Smooth muscle cell (in vitro differentiated cells): ENCODE measurements at regions not wholly inside any gene's neighbourhood (a gene's known extent, or its start where the extent isn't known, plus 50 kb on each side); places are given as distances from the start of the nearest gene placed in this dataset.

Source experiments
- DNase-seq: peaks from one replicate; lab custom pipeline; 2025; ENCODE audit not compliant: unreplicated experiment; lab: John Stamatoyannopoulos, UW
- H2AFZ ChIP-seq: fragments of 200-600 bp; sonication (generic); 2 replicates; pipeline ENCODE4 v1.6.0; 2016; ENCODE audit warnings: antibody characterized with exemption, low read depth, mild to moderate bottlenecking
- H3F3A ChIP-seq: fragments of 200-600 bp; sonication (generic); 2 replicates; pipeline ENCODE4 v1.6.0; 2017; ENCODE audit warnings: antibody characterized with exemption, low read depth
- H3K27ac ChIP-seq: fragments of 200-600 bp; sonication (generic); 2 replicates; pipeline ENCODE4 v1.5.1; 2016; ENCODE audit warnings: low read depth, mild to moderate bottlenecking
- H3K27me3 ChIP-seq: fragments of 200-600 bp; sonication (generic); 2 replicates; pipeline ENCODE4 v1.6.1; 2016; ENCODE audit warnings: low read depth, mild to moderate bottlenecking
- H3K36me3 ChIP-seq: fragments of 200-600 bp; sonication (generic); 2 replicates; pipeline ENCODE4 v1.5.1; 2016; ENCODE audit warnings: low read depth
- H3K4me1 ChIP-seq: fragments of 200-600 bp; sonication (generic); 2 replicates; pipeline ENCODE4 v1.5.1; 2016; ENCODE audit warnings: low read depth
- H3K4me2 ChIP-seq: fragments of 200-600 bp; sonication (generic); 2 replicates; pipeline ENCODE4 v1.6.0; 2016; ENCODE audit warnings: mild to moderate bottlenecking
- H3K4me3 ChIP-seq: fragments of 200-600 bp; sonication (generic); 2 replicates; pipeline ENCODE4 v1.5.1; 2016; ENCODE audit warnings: mild to moderate bottlenecking
- H3K79me2 ChIP-seq: fragments of 200-600 bp; sonication (generic); 2 replicates; pipeline ENCODE4 v1.6.0; 2016; ENCODE audit warnings: low read depth, mild to moderate bottlenecking
- H3K9ac ChIP-seq: fragments of 200-600 bp; sonication (generic); 2 replicates; pipeline ENCODE4 v1.6.0; 2016; ENCODE audit warnings: low read depth
- H3K9me3 ChIP-seq: fragments of 200-600 bp; sonication (generic); replicated peaks from 2 replicates; pipeline ENCODE4 v1.5.1; 2016; ENCODE audit warnings: low read depth
- H4K20me1 ChIP-seq: fragments of 200-600 bp; sonication (generic); 2 replicates; pipeline ENCODE4 v1.6.0; 2016; ENCODE audit warnings: low read depth
- WGBS: methylation state at CpG from one replicate; pipeline ENCODE4 v1.1.7; 2016; ENCODE audit warnings: low lambda C conversion rate; 5-methylcytosine and 5-hydroxymethylcytosine counted together
- TF ChIP-seq, protein P1 (sequence below): fragments of 200-600 bp; sonication (generic); IDR thresholded peaks from 2 replicates; pipeline ENCODE4 v1.5.1; 2017; ENCODE audit warnings: borderline replicate concordance, mild to moderate bottlenecking, antibody characterized with exemption; ENCODE audit not compliant: insufficient read depth, poor library complexity, severe bottlenecking

DNA sequence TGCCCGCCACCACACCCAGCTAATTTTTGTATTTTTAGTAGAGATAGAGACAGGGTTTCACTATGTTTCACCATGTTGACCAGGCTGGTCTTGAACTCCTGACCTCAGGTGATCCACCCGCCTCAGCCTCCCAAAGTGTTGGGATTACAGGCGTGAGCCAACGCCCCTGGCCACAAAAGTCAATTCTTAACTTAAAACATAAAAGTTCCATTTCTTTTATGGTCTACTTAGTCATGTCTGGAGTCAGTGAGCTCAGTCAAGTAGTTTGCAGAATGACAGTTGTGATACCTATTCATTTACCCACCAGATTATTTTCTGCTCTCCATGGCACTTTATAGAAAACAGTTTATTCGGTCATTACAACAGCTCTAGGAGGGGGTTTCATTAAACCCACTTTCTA, 103.1 kb upstream of the ESR1 start:
- TF ChIP-seq, protein P1, sequence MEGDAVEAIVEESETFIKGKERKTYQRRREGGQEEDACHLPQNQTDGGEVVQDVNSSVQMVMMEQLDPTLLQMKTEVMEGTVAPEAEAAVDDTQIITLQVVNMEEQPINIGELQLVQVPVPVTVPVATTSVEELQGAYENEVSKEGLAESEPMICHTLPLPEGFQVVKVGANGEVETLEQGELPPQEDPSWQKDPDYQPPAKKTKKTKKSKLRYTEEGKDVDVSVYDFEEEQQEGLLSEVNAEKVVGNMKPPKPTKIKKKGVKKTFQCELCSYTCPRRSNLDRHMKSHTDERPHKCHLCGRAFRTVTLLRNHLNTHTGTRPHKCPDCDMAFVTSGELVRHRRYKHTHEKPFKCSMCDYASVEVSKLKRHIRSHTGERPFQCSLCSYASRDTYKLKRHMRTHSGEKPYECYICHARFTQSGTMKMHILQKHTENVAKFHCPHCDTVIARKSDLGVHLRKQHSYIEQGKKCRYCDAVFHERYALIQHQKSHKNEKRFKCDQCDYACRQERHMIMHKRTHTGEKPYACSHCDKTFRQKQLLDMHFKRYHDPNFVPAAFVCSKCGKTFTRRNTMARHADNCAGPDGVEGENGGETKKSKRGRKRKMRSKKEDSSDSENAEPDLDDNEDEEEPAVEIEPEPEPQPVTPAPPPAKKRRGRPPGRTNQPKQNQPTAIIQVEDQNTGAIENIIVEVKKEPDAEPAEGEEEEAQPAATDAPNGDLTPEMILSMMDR, result no peak
- no peaks in the 10 kb centered on the region for H3K4me1 ChIP-seq
- no peak overlapping the region for H2AFZ ChIP-seq
- no peak overlapping the region for H3K4me2 ChIP-seq
- no peaks in the 10 kb centered on the region for H3F3A ChIP-seq
- no peaks in the 10 kb centered on the region for H3K27me3 ChIP-seq
- no peak overlapping the region for H3K27ac ChIP-seq
- H3K36me3 ChIP-seq, result no peaks in the 10 kb centered on the region
- no peak for DNase-seq
- H3K4me3 ChIP-seq, result no peak overlapping the region
- H3K79me2 ChIP-seq, result no peaks in the 10 kb centered on the region
- H3K9ac ChIP-seq, result no peak overlapping the region
- WGBS, result 94% methylated on average over 5 of the region's 5 CpGs
- no peaks in the 10 kb centered on the region for H3K9me3 ChIP-seq
- no peaks in the 10 kb centered on the region for H4K20me1 ChIP-seq

DNA sequence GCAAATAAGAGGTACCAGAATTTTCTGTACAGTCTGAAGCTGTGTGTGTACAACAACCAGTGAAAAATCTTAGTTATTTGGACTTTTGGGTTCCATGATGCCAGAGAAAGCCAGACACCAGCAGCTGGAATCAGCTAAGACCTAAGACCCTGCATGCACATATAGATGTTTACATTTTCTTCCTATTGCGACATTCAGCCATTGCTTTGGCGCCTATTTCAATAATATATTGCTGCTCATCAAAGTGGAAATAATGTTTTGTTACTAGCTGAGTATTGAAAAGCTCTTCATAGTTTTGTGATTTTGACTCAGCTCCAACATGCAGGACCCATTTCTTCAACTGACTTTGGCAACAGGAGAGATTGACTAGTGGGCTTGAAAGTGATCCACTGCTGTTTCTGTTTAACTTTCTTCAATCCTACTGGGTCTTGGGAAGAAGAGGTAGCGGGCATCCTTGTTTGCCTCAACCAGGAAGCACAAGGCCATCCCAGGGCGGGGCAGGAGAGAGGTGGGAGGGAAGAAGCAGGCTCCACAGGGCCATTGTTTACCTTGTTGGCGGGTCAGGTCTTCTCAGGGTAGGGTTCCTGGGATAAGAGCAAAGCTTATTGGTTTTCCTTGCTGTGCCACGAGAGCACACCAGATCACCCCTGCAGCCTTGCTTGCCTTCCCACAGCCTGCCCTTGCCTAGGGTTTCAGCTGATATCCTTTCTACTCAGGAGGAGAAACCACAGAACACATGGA, 101.3 kb upstream of the ESR1 start:
- TF ChIP-seq, protein P1, result no peak
- no peaks in the 10 kb centered on the region for H3K27me3 ChIP-seq
- 82% methylated on average over 6 of the region's 6 CpGs for WGBS
- H3K9ac ChIP-seq, result no peak overlapping the region
- H4K20me1 ChIP-seq, result no peaks in the 10 kb centered on the region
- no peak overlapping the region for H2AFZ ChIP-seq
- no peak overlapping the region for H3K4me3 ChIP-seq
- H3F3A ChIP-seq, result no peaks in the 10 kb centered on the region
- H3K27ac ChIP-seq, result no peak overlapping the region
- no peak for DNase-seq
- H3K4me1 ChIP-seq, result no peaks in the 10 kb centered on the region
- H3K36me3 ChIP-seq, result no peaks in the 10 kb centered on the region
- H3K9me3 ChIP-seq, result no peaks in the 10 kb centered on the region
- H3K4me2 ChIP-seq, result no peak overlapping the region
- no peaks in the 10 kb centered on the region for H3K79me2 ChIP-seq

DNA sequence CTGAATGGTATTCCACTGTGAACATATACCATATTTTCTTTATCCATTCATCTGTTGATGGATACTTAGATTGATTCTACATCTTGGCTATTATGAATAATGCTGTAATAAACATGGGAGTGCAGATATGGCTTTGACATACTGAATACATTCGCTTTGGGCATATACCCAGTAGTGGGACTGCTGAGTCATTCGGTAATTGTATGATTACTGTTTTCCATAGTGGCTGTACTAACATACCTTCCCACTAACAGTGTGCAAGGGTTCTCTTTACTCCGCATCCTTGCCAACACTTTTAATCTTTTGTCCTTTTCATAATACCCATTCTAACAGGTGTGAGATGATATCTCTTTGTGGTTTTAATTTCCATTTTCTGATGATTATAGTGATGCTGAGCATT, 98.2 kb upstream of the ESR1 start:
- Histone ChIP-seq H3K79me2 (no peaks in the 10 kb centered on the region), H3K36me3 (no peaks in the 10 kb centered on the region), H3K27me3 (no peaks in the 10 kb centered on the region), H3K4me1 (no peaks in the 10 kb centered on the region), H3K4me3 (no peak overlapping the region), H3K4me2 (no peak overlapping the region), H3K9ac (no peak overlapping the region), H3K27ac (no peak overlapping the region), H3F3A (no peaks in the 10 kb centered on the region), H2AFZ (no peak overlapping the region), H4K20me1 (no peaks in the 10 kb centered on the region), H3K9me3 (no peaks in the 10 kb centered on the region)
- no peak for DNase-seq
- TF ChIP-seq, protein P1, result no peak
- WGBS, result 93% methylated on average over 3 of the region's 3 CpGs

- Histone ChIP-seq H3K27me3 (no peaks in the 10 kb centered on the region), H3K27ac (no peak overlapping the region), H3K4me1 (no peaks in the 10 kb centered on the region), H2AFZ (no peak overlapping the region), H3F3A (no peaks in the 10 kb centered on the region), H3K79me2 (no peaks in the 10 kb centered on the region), H3K9ac (no peak overlapping the region), H3K36me3 (no peaks in the 10 kb centered on the region), H4K20me1 (no peaks in the 10 kb centered on the region), H3K9me3 (no peaks in the 10 kb centered on the region), H3K4me3 (no peak overlapping the region), H3K4me2 (no peak overlapping the region)
- 55% methylated on average over 5 of the region's 5 CpGs for WGBS
- no peak for DNase-seq
- TF ChIP-seq, protein P1, result no peak
Measured at GRCh38 chr6:151716526-151716932, 91.0 kb upstream of the ESR1 start.
